ENCODE measurements at regions not wholly inside any gene's neighbourhood (a gene's known extent, or its start where the extent isn't known, plus 50 kb on each side); places are given as distances from the start of the nearest gene placed in this dataset.

GRCh38 chr18:41338341-41338740, 616.7 kb upstream of the PIK3C3 start:
- WGBS (ENCODE audit: insufficient coverage) = 81% methylated on average over 1 of the region's 1 CpG
- H3K27ac Mint-ChIP-seq = no peak overlapping the region
- H3K27me3 ChIP-seq (ENCODE audit: control insufficient read depth, insufficient read depth, low read length) = no peaks in the 10 kb centered on the region
- H3K9me3 ChIP-seq (ENCODE audit: control insufficient read depth, insufficient read depth, low read length) = no peaks in the 10 kb centered on the region
- DNase-seq = no peak
- no peak overlapping the region for H3K4me3 ChIP-seq (ENCODE audit: low read length)
- H3K27ac ChIP-seq (ENCODE audit: low read length) = no peak overlapping the region
- H3K27me3 Mint-ChIP-seq (ENCODE audit: low read depth in 2 of 2) = no peaks in the 10 kb centered on the region
- no peaks in the 10 kb centered on the region for H3K36me3 ChIP-seq (ENCODE audit: control insufficient read depth, insufficient read depth, low read length)
- H3K9me3 Mint-ChIP-seq = peaks cover 9 to 28% of the 10 kb centered on the region in 2 donors
- H3K36me3 Mint-ChIP-seq = no peaks in the 10 kb centered on the region
- no peak overlapping the region for H3K4me3 Mint-ChIP-seq
- no peaks in the 10 kb centered on the region for H3K4me1 ChIP-seq (ENCODE audit: control insufficient read depth, insufficient read depth, low read length)
- TF ChIP-seq CTCF (IDR thresholded peaks at IDR 0.05) = no peak
- intact Hi-C loops (cut with micrococcal nuclease) = no loop called here
- H3K4me1 Mint-ChIP-seq = no peaks in the 10 kb centered on the region
- ATAC-seq = no peak

GRCh38 chr18:41331661-41332060, 623.4 kb upstream of the PIK3C3 start:
- Mint-ChIP-seq H3K9me3 (peaks cover 4 to 20% of the 10 kb centered on the region in 2 donors), H3K4me3 (no peak overlapping the region), H3K27ac (no peak overlapping the region), H3K27me3 (ENCODE audit: low read depth in 2 of 2) (no peaks in the 10 kb centered on the region), H3K4me1 (no peaks in the 10 kb centered on the region), H3K36me3 (no peaks in the 10 kb centered on the region)
- no peak for TF ChIP-seq CTCF (IDR thresholded peaks at IDR 0.05)
- Histone ChIP-seq H3K36me3 (ENCODE audit: control insufficient read depth, insufficient read depth, low read length) (no peaks in the 10 kb centered on the region), H3K4me3 (ENCODE audit: low read length) (no peak overlapping the region), H3K27ac (ENCODE audit: low read length) (no peak overlapping the region), H3K4me1 (ENCODE audit: control insufficient read depth, insufficient read depth, low read length) (no peaks in the 10 kb centered on the region), H3K9me3 (ENCODE audit: control insufficient read depth, insufficient read depth, low read length) (no peaks in the 10 kb centered on the region), H3K27me3 (ENCODE audit: control insufficient read depth, insufficient read depth, low read length) (no peaks in the 10 kb centered on the region)
- intact Hi-C loops (cut with micrococcal nuclease) = no loop called here
- DNase-seq = no peak
- WGBS (ENCODE audit: insufficient coverage) = no CpG with 5 or more reads among the region's 1 CpG
- no peak for ATAC-seq

GRCh38 chr18:41326311-41326710, 628.7 kb upstream of the PIK3C3 start:
- no peaks in the 10 kb centered on the region for H3K36me3 ChIP-seq (ENCODE audit: control insufficient read depth, insufficient read depth, low read length)
- Mint-ChIP-seq H3K4me1 (no peaks in the 10 kb centered on the region), H3K4me3 (no peak overlapping the region), H3K36me3 (no peaks in the 10 kb centered on the region), H3K27me3 (ENCODE audit: low read depth in 2 of 2) (no peaks in the 10 kb centered on the region), H3K9me3 (peaks cover 20 to 26% of the 10 kb centered on the region in 2 donors), H3K27ac (no peak overlapping the region)
- H3K4me1 ChIP-seq (ENCODE audit: control insufficient read depth, insufficient read depth, low read length) = no peaks in the 10 kb centered on the region
- intact Hi-C loops (cut with micrococcal nuclease) = no loop called here
- H3K9me3 ChIP-seq (ENCODE audit: control insufficient read depth, insufficient read depth, low read length) = no peaks in the 10 kb centered on the region
- no peaks in the 10 kb centered on the region for H3K27me3 ChIP-seq (ENCODE audit: control insufficient read depth, insufficient read depth, low read length)
- 17% methylated on average over 1 of the region's 2 CpGs for WGBS (ENCODE audit: insufficient coverage)
- ATAC-seq = no peak
- DNase-seq = no peak
- no peak for TF ChIP-seq CTCF (IDR thresholded peaks at IDR 0.05)
- H3K4me3 ChIP-seq (ENCODE audit: low read length) = no peak overlapping the region
- H3K27ac ChIP-seq (ENCODE audit: low read length) = no peak overlapping the region

- intact Hi-C loops (cut with micrococcal nuclease) = no loop called here
- Mint-ChIP-seq H3K4me1 (no peaks in the 10 kb centered on the region), H3K9me3 (peaks cover 22 to 28% of the 10 kb centered on the region in 2 donors), H3K4me3 (no peak overlapping the region), H3K27ac (no peak overlapping the region), H3K36me3 (no peaks in the 10 kb centered on the region), H3K27me3 (ENCODE audit: low read depth in 2 of 2) (no peaks in the 10 kb centered on the region)
- Histone ChIP-seq H3K27ac (ENCODE audit: low read length) (no peak overlapping the region), H3K27me3 (ENCODE audit: control insufficient read depth, insufficient read depth, low read length) (no peaks in the 10 kb centered on the region), H3K4me1 (ENCODE audit: control insufficient read depth, insufficient read depth, low read length) (no peaks in the 10 kb centered on the region), H3K4me3 (ENCODE audit: low read length) (no peak overlapping the region), H3K36me3 (ENCODE audit: control insufficient read depth, insufficient read depth, low read length) (no peaks in the 10 kb centered on the region), H3K9me3 (ENCODE audit: control insufficient read depth, insufficient read depth, low read length) (no peaks in the 10 kb centered on the region)
- WGBS (ENCODE audit: insufficient coverage) = 90% methylated on average over 2 of the region's 2 CpGs
- DNase-seq (no peak), ATAC-seq (no peak)
- TF ChIP-seq CTCF (IDR thresholded peaks at IDR 0.05) = no peak
Measured at GRCh38 chr18:41324934-41325333, 630.1 kb upstream of the PIK3C3 start.
